DMS53 treated with DMSO at 0.1 percent for 48 hours (cell line): ENCODE measurements at regions not wholly inside any gene's neighbourhood (a gene's known extent, or its start where the extent isn't known, plus 50 kb on each side); places are given as distances from the start of the nearest gene placed in this dataset.

Experiments used
- DNase-seq: peaks from one replicate; lab custom pipeline; 2025; ENCODE audit not compliant: unreplicated experiment; lab: John Stamatoyannopoulos, UW

GRCh38 chr7:8378349-8379019 is 54.9 kb upstream of the NXPH1 start:
- DNase-seq, result no peak

GRCh38 chr7:8379264-8379663 is 54.1 kb upstream of the NXPH1 start:
- DNase-seq, result no peak

- no peak for DNase-seq
Observed at GRCh38 chr7:8380130-8380529, 53.3 kb upstream of the NXPH1 start.

DNA sequence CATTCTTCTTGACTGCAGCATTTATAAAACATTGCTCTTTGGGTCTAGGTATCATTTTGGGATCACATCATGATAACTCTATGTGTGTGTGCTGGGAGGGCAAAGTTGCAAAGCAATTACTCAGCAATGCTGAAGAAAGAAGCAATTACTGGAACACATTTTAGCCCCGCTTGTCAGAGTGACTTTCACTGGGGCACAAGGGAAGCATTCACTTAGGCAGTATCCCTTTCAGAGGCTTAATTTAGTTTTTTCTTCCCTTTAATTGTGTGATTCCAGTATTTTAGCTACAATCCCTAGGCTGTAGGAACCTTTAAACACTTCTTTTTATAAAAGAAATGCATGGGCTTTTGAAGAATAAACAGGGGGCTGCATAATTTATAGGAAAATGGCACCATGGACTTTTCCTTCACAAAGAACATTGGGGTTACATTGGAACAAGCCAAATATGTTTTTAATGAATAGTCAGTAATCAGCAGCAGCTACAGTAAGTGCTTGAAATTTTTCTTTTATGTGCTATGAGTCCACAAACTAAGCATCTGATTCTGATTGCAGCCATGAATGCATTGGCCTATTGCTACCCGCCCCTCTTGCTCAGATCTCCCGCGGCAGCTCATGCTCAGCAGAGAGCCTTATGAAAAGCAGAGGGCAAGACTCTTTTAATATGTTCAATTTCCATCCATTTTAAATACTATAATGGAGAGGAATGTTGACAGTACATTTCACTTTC is 51.2 kb upstream of the NXPH1 start:
- DNase-seq, result no peak
